ENCODE measurements at regions not wholly inside any gene's neighbourhood (a gene's known extent, or its start where the extent isn't known, plus 50 kb on each side); places are given as distances from the start of the nearest gene placed in this dataset.

DNA sequence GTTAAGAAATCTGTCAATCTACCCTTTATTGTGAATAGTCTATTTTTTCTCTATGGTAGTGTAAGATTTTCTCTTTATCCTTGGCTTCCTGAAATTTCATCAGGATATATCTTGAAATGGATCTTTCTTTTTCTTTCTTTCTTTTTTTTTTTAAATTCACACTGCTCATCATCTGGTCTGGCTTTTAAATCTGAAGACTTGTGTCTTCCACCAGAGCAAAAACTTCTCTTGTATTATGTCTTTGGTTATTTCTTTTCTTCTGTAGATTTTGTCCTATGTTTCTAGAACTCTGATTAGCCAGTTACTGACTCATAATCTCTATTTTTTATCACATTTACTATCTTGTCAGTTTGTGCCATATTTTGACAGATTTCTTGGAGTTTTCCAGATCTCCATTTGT lies 133.8 kb upstream of the LMO4 start:
- no peak for DNase-seq

DNA sequence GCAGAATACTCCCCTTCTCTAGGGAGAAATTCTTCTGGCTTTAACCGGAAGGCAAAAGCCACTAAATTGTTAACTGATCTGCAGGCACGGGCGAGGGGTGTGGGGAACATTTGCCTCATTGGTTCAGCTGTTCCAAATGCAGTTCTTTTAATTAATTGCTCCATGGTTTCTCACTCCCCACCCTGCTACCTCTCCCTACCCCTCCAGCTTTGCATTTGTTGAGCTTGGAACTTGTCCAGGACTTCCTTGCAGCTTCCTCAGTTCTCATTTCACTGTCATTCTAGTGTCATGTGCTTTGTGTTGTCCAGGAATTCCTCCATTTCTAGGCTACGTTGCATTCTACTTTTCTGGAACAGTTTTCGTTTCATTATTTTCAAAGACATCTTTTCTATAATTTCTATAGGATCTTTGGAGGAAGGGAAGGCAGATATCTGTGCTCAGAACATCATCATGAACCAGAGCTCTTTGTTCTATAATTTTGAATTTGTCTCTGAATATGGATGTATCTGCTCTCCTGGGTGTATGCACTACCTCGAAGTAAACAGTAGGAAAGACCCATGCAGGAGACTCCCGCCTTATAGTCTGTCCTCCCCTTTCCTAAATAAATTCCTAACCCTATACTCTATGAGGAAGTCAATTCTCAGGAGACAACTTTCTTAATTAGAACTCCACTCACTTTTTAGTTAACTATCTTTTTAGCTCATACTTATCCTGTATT lies 132.4 kb upstream of the LMO4 start:
- DNase-seq, result no peak

DNA sequence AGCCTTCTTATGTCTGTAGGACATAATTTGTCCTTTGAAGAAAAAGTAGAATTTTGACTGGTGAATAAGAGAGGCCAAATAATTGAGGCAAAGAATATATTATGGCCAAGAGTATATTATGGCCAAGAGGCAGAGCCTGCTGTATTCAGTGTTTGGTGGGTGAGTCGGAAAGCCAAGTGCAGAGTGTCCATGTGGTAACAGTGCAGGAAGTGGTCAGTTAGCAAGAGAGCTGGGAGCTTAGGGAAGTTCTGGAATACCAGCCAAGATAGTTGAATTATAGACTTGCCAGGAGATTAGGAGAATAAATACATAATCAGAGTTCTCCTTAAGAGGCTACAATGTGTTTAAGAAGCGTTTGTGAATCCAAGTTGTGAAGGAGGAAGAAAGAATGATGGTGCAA lies 131.5 kb upstream of the LMO4 start:
- no peak for DNase-seq

DNA sequence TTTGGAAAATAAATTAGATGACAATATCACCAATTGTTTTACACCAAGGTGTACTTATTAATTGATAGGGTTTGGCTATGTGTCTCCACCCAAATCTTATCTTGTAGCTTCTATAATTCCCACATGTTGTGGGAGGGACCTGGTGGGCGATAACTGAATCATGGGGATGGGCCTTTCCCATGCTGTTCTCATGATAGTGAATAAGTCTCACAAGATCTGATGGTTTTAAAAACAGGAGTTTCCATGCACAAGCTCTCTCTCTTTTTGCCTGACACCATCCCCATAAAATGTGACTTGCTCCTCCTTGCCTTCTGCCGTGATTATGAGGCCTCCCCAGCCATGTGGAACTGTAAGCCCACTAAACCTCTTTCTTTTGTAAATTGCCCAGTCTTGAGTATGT lies 131.0 kb upstream of the LMO4 start:
- no peak for DNase-seq

DNA sequence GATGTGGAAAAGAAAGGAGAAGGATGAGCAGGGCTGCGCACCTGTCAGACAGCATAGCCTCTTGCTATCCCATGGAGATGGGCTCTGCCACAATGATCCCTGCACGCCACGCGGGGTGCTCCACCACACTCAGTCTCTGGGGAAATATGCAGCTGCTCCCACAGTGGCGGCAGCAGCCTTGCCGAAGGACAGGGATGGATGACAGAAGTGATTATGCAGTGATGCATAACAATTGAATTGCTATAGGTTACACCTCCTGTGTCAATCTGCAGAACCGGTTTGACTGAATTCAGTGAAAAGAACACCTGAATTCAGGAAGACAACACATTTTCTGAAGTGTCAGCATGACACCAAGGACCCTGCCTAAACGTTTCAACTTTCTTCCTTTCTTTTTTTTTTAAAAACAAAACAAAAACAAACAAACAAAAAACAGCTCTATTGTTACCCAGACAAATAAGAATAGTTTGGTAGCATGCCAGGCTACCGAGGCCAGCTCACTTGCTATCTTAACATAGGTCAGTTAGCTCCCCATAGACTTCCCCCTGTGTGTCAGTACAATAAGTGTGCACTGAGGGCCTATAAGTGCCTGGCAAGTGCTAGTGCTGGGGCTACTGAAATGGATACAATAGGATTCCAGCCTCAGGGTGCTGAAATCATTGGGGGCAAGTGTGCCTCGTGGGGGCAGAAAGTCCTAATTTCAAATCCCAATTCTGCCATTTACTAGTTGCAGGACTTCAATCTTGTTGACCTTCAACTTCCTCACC lies 127.6 kb upstream of the LMO4 start:
- DNase-seq, result no peak

DNA sequence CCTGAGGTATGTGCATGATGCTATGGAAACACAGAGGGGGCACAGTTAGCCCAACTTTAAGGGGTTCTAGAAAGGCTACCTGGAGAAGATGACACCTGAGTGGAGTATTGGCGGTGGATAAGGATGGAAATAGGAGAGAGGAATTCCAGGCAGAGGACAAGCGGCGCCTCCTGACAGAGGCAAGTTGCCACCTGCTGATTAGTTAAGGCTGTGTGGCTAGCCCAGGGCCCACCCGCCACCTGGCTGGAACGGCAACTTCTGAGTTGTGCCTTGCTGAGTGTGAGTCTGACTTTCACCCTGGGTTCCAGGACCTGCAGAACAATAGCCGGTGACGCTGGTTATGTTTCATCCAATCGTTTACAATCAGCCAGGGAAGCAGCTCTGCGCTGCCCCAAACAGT lies 126.9 kb upstream of the LMO4 start:
- no peak for DNase-seq

DNA sequence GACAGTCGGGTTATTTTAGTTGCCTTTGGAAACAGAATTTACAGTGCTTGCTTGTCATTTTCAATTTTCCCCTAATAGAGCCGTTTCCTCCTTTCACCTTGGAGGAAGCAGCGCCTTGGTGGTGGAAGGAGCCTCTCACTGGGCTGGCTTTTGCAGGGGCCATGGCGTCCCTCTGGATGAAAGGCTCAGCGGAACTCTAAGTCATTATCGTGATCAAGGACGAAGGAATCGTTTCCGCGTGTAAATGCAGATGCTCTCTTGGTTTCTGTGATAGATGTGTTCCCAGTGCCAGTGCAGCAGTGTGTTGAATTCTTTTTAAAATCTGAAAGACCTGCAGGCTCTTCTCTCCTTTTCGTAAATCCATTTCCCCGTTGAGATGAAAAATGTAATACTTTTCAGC lies 126.2 kb upstream of the LMO4 start:
- DNase-seq, result no peak

DNA sequence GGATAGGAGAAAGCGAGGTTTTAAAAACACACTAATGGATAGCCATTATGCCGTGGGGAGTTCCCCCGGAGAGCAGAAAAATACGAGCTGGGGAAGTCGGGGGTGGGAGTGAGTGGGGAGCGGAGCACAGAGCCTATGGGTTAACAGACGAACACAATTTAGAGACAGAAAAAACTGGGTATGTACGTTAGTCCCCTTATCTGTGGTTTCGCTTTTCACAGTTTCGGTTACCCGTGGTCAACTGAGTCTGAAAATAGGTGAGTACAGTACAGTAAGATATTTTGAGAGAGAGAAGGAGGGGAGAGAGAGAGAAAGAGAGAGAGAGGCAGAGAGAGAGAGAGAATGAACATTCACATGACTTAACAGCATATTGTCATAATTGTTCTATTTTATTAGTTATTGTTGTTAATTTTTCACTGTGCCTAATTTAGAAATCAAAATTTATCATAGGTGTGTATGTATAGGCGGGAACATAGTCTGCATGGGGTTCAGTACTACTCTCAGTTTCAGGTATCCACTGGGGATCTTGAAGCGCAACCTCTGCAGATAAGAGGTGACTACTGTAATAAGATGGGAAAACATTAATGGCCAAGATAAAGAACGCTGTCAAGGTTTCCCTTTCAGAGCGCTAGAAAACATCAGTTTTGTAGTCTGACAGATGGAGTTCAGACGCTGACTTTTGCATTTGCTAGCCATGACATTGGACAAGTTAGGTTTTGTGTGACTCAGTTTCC lies 125.6 kb upstream of the LMO4 start:
- DNase-seq, result no peak

DNA sequence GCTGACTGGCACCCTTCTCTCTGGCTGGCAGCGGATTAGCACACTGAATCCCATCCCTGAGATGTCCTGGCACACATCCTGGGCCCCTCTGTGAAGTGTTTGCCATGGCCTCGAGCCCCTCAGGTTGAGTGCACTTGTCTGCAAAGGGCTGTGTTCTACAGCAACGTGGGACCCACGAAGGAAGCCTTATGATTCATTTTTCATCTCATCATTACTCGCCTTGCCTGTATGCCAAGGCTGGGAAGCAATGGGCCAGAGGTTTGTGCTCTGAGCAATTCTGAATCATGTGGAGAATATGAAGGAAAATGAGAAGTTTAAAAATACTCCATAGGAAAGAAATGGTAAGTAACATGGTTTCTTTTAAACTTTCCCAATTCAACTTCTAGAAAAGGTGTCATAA lies 124.8 kb upstream of the LMO4 start:
- DNase-seq, result peak in 2 of 56 donors; percentile 2 to 6

DNA sequence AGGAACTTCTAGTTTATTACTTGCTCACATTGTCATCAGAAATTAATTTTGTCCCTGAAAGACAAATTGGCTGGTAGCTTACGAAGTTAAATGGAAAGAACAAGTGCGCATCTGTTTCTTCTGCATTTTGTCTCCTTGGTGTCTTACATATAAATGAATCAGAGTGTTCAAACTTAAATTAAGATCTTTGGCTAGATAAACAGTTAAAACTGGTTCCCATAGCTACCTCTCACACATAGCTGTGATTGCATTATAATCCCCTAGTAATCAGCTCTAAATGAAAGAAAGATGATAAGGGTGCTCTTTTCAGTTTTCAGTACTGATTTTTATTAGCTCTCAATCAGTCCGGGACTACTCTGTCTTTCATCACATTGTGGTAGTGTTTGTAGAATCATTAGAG lies 124.2 kb upstream of the LMO4 start:
- no peak for DNase-seq

DNA sequence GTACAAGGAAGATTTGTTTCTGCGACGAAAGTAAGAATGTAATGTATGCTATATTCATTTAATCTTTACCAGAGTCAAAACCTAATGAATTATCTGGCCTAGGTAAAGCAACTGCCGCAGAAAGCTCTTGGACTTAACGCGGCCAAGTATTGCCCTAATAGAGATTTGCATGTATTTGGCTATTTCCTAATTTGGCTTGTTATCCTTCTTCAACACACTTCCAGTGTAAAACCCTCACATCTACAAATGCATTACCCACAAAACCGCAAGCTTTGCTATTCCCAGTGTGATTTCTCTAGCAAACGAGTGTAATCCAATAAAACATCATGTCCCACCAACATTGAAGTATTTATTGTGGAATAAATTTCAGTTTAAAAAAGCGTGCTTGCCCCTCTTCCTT lies 123.8 kb upstream of the LMO4 start:
- DNase-seq, result no peak

DNA sequence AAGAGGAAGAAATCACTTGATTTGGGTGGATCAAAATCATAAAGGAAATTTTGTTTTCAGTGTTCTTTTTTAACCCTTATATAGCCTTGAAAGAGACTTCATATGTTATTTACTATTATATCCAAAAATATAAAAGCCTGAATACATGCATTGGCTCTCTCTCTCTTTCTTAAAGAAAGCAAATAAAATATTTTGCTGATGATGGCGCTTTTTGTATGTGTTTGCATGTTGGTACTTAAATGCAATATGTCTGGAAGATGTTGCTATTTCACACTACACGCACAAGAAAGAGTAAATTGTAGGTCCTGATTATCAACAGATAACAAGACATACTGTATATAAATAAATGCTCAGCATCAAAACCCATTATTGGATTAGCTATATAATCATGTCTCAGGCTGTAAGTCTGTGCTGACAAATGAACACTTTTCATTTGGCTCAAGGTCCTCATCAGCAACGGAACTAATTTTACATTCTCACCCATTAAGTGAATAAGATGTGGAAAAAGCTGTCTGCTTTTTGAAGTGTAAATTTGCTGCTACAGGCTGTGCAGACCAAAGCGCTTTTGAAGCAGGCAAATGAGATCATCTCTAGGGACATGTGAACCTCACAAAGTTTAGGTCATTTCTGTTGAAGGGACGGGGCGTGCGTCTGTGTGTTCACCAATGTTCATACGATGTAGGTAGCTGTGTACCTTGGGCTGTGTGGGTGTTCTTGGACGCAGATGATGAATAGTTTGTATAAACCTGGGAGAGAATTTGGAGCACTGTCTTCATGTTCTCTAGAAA lies 122.4 kb upstream of the LMO4 start:
- no peak for DNase-seq

DNA sequence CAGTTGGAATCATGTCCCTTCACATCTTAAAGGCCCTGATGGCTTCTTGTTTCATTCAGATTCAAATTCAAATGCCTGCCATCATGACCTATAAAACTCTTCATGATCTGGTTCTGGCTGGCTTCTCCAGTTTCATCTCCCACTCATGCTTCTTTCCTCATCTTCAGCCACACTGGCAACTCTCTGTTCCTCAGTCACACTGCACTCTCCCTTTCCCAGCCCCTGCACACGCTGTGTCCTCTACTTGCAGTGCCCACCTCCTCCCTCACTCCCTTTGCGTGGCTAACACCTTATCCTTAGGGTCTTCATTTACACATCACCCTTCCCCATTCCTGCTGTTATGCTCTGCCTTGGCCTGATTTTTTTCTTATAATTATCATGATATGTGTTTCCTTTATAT lies 120.6 kb upstream of the LMO4 start:
- DNase-seq, result no peak

DNA sequence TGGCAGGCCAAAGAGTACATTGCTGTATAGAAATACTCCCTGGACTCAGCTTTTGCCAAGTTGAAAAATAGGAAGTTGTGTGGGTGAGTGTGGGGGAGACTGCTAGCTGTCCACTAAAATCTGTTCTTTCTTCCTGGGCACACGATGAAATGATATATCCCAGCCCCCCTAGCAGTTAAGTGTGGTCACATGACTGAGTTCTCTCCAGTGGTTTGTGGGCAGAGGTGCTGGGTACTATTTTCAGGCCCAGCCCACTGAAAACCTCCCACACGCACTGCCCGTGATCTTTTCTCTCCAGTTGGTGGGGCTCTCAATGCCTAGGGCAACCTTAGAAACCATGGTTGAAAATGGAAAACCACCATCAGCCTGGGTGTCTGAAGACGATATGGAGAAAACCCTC lies 119.7 kb upstream of the LMO4 start:
- DNase-seq, result no peak

DNA sequence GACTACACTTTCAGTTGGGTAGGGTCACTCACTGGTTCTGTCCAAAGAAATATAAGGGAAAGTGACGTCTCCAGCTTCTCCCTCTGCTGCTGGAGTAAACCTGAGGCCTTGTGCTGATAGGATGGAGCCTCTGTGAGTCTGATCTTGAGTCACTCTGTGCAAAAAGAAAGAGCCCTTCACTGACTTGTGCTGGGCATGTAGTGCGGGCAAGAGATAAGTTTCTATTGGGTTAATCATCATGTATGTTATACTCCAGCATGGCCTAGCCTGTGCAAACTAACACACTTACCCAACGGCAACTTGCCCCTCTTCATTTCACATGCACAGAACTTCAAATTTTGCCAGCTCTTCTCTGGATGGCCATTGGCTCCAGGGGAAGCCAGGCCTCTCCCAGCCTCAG lies 118.5 kb upstream of the LMO4 start:
- DNase-seq, result no peak

DNA sequence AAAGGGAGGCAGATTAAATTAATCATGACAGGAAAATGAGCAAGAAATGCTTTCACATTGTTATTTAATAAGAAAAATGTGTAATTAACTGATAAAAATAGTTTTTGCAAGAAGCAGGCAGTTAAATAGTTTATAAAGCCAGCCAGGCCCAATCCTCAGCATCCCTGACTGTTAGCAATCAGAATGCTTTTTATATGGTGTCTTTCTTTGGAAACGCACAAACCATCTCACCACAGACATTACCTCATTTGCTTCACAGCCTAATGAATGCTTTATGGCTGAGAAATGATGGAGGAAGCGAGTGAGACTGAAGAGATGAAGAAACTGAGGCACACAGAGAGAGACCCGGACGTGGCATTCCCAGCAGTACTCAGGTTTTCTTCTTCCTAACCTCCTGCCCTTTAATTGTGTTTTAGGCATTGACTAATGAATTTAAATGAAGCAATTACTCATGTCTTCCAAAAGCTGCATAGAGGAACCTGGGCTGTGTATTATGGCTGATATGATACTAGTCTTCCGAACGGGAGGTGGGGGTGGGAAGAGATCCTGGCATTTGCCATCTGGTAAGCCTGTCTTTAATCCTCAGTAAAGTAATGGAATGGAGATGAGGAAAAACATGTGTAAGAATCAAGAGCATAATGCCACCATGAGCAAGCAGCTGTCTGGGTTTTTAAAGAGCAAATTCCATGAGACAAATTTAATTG lies 116.1 kb upstream of the LMO4 start:
- peak in 1 of 56 donors; percentile 10 for DNase-seq

DNA sequence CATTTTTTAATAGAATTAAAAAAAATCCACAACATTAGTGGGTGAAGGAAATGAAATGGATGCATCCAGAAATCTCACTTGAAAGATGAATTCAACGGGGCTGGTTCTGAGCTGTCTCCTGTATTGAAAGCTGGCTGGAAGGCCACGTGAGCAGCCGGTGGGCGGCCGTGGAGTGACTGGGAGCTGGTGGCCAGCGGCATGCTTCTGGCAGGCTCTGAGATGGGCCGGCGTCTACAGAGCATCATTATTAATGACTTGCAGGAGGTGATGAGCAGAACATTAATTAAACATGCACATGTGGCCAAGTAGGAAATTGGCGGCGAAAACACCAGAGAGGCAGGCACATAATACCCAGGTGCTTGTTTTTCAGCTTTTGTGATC lies 115.6 kb upstream of the LMO4 start:
- DNase-seq, result peak in 3 of 56 donors; percentile 8 to 11 (median 11)

DNA sequence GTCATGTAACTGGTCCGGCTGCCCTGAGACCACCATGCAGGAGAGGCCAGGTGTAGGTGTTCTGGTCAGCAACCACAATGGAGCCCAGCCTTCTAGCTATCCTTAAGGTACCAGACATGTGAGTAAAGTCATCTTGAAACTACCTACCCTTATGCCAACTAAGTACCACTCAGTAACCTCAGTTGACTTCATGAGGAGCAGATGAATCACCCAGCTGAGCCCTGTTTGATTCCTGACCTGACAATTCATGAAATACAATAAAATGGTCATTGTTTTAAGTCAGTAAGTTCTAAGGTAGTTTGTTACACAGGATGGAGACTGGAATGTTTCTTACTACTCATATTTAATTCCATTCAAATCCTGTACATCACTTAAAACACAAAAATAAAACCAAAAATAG lies 113.1 kb upstream of the LMO4 start:
- no peak for DNase-seq

DNA sequence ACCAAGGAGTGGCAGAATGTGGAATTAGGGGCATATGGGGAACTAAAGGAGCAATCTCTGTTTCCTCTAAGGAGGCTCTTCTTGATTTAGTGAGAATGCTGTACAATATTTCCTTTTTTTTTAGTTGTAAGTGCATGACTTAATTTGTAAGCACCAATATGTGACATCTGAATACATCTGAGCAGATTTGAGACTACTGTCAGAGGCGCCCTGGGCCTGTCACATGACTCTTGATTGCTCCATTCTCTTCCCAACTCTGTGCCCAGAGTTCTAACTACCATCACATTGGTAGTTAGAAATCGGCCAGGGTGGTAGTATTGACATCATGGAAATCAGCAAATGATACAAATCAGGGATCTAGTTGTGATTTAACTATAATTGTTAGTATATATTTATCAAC lies 110.1 kb upstream of the LMO4 start:
- no peak for DNase-seq

DNA sequence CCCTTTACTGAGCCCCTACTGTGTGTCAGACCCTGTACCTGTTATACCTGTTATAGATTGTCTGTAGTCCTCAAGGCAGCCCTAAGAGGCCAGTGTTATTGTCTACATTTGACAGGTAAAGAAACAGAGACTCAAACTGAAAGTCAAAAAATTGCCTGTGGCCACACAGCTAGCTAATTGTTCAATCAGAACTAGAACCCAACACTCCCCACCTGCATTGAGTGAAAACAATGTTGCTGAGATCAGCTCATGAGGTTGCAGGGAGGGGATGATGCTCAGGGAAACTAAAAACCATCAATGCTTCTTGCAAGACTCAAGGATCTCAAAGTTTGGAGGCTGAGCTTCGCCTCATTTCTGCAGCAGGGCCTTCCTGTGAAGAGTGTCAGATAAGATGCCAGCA lies 109.5 kb upstream of the LMO4 start:
- no peak for DNase-seq

DNA sequence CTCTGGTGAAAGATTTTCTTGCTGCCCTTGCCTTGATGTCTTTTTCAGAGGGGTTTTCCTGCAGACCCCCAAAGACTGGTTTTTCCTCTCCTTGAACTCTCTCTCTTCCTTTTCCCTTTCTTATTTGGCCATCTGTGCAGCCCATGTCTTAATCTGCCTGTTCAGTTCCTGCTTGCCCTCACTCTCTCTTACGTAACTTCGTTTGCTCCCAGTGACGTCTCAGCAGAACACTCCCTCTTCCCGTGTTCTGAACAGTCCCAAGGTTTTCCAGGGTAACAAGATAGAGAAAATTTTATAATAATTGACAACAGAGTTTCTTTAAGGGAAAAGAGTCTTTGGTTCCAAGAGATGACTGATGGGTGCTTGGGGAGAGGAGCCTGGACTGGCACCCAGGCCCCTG lies 109.1 kb upstream of the LMO4 start:
- no peak for DNase-seq
